Esophagus muscularis mucosa (tissue), 3 donors: ENCODE measurements at regions not wholly inside any gene's neighbourhood (a gene's known extent, or its start where the extent isn't known, plus 50 kb on each side); places are given as distances from the start of the nearest gene placed in this dataset.

ENCODE experiments used
- POLR2A ChIP-seq: fragments of 450-650 bp; IDR thresholded peaks from one replicate; pipeline ENCODE4 v1.6.1; 2017; ENCODE audit warnings: antibody characterized with exemption, moderate library complexity, mild to moderate bottlenecking, low read depth
- POLR2AphosphoS5 ChIP-seq, 2 donors: sonication (generic); formaldehyde crosslinking; IDR thresholded peaks; one replicate each; pipeline ENCODE4 v1.6.1; 2017; ENCODE audit warnings: antibody characterized with exemption in 2 of 2
- TF ChIP-seq, protein P1 (sequence below), 3 experiments: fragments of 200-600 bp in 2 of 3; fragments of 450-650 bp in 1 of 3; sonication (generic) in 2 of 3; IDR thresholded peaks; one replicate each; pipeline ENCODE4 v1.5.1; 2017 to 2019; ENCODE audit warnings: antibody characterized with exemption in 3 of 3, mild to moderate bottlenecking in 2 of 3, moderate library complexity in 1 of 3

DNA sequence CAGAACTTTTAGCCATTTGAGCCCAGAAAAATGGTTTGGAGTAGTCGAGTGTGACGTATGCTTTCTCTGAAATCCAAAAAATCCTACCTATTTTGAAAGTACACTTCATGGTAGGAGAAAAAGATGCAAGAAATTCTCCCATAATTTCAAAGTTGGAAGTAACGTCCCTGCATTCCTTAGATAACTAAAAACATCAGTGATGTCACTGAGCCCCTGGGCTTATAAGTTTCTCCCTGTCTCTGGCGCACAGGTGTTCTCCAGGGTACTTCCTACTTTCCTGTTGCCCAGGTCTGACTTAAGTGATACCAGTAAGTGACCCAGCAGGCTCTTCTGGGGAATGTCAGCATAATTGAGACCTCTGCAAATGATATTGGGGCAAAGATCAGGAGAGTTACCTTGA lies 90.5 kb upstream of the WDR1 start:
- TF ChIP-seq, protein P1, sequence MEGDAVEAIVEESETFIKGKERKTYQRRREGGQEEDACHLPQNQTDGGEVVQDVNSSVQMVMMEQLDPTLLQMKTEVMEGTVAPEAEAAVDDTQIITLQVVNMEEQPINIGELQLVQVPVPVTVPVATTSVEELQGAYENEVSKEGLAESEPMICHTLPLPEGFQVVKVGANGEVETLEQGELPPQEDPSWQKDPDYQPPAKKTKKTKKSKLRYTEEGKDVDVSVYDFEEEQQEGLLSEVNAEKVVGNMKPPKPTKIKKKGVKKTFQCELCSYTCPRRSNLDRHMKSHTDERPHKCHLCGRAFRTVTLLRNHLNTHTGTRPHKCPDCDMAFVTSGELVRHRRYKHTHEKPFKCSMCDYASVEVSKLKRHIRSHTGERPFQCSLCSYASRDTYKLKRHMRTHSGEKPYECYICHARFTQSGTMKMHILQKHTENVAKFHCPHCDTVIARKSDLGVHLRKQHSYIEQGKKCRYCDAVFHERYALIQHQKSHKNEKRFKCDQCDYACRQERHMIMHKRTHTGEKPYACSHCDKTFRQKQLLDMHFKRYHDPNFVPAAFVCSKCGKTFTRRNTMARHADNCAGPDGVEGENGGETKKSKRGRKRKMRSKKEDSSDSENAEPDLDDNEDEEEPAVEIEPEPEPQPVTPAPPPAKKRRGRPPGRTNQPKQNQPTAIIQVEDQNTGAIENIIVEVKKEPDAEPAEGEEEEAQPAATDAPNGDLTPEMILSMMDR (IDR thresholded peaks at IDR 0.05), result no peak
- no peak for TF ChIP-seq POLR2AphosphoS5 (IDR thresholded peaks at IDR 0.05)
- TF ChIP-seq POLR2A, result no peak
